ENCODE measurements at regions not wholly inside any gene's neighbourhood (a gene's known extent, or its start where the extent isn't known, plus 50 kb on each side); places are given as distances from the start of the nearest gene placed in this dataset.

DNA sequence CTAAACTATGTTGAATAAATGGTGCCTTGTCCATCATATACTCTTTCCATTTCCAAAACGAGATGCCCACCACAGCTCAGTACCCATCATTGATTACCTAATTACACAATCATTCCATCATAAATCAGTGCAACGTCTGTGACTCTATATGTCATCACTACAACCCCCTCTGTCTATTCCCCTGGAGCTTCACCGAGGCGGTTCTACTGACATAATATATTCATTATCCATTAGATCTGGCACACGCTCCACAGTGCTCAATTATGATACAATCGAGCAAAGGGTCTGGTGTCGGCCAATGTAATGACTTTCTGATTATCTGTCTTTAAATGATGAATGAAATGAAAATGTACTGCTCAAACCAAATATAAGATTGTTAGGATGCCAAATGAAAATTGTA is 1737.7 kb upstream of the WWC1 start:
- TF ChIP-seq, protein P1, sequence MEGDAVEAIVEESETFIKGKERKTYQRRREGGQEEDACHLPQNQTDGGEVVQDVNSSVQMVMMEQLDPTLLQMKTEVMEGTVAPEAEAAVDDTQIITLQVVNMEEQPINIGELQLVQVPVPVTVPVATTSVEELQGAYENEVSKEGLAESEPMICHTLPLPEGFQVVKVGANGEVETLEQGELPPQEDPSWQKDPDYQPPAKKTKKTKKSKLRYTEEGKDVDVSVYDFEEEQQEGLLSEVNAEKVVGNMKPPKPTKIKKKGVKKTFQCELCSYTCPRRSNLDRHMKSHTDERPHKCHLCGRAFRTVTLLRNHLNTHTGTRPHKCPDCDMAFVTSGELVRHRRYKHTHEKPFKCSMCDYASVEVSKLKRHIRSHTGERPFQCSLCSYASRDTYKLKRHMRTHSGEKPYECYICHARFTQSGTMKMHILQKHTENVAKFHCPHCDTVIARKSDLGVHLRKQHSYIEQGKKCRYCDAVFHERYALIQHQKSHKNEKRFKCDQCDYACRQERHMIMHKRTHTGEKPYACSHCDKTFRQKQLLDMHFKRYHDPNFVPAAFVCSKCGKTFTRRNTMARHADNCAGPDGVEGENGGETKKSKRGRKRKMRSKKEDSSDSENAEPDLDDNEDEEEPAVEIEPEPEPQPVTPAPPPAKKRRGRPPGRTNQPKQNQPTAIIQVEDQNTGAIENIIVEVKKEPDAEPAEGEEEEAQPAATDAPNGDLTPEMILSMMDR (IDR thresholded peaks at IDR 0.05; ENCODE audit: extremely low read depth, missing control alignments): no peak
- DNase-seq (ENCODE audit: low spot score): no peak

DNA sequence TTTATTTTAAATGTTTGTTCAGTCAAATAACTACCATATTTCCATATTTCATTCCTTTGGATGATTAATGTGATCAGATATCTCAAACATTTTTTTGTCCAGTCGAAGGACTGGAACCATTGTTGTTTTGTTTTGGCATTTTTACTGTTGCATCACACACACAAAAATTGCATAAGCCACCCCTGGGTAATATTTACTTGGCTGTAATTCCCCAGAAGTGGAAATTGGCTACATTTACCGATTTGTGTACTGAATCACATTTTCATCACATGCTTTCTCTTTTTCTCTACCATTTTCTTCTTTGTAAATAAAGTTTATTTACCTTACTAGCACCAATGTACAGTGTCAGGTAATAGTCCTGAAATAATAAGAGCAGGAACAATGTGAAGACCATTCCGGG is 1729.7 kb upstream of the WWC1 start:
- no peak for DNase-seq (ENCODE audit: low spot score)
- TF ChIP-seq, protein P1 (IDR thresholded peaks at IDR 0.05; ENCODE audit: extremely low read depth, missing control alignments): no peak

DNA sequence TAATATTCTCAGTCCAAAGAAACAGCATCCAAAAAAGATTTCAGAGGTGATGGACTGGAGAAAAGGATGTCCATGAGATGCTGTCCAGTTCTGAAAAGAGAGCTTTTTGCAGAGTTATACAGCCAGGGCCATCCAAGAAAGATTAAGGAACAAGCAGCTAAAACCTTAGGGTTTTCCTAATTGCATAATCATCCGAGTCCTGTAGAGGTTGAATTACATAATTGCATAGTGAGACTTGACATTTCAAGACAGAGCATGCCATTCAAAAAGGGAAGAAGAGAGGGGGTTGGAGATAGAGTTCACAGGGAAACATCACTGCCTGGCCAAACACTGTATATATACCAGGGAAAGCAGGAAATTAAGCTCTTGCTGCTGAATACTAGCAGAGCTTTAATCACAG is 1729.2 kb upstream of the WWC1 start:
- DNase-seq (ENCODE audit: low spot score): no peak
- TF ChIP-seq, protein P1 (IDR thresholded peaks at IDR 0.05; ENCODE audit: extremely low read depth, missing control alignments): no peak

DNA sequence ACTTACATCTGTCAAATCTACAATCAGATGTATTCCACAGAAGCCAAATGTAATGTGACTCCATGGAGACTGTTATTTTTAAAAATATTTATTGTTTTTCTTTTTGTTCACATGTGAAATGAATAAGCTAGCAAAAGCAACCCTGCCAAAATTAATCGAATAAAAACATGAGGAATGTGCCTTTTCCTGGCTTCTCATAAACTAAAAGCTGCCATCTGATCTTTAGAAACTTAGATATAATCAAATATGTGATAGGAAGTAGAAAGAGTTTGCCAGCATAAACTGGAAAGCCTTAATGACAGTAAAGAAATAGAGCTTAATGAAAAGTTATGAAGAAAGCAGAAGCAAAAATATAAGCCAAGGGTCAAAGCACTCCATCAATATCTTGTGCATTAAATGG is 1724.7 kb upstream of the WWC1 start:
- DNase-seq (ENCODE audit: low spot score): no peak
- TF ChIP-seq, protein P1 (IDR thresholded peaks at IDR 0.05; ENCODE audit: extremely low read depth, missing control alignments): no peak

DNA sequence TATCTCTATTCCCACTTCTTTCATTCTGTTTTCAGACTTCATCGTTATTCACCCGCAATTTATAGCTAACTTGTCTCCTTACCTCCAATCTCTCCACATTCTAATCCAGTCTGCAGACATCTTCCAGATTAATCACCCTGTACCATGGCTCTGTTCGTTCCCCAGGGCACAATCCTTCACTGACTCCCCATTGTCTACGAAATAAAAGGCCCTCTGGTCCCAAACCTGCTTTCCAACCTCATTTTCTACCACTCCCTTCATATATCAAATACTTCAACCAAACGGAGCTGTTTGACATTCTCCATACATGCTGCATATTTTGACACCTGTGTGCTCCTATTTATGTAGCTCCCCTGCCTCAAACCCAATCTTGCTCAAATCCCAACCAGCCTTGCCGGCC is 1720.6 kb upstream of the WWC1 start:
- DNase-seq (ENCODE audit: low spot score): no peak
- TF ChIP-seq, protein P1 (IDR thresholded peaks at IDR 0.05; ENCODE audit: extremely low read depth, missing control alignments): no peak

DNA sequence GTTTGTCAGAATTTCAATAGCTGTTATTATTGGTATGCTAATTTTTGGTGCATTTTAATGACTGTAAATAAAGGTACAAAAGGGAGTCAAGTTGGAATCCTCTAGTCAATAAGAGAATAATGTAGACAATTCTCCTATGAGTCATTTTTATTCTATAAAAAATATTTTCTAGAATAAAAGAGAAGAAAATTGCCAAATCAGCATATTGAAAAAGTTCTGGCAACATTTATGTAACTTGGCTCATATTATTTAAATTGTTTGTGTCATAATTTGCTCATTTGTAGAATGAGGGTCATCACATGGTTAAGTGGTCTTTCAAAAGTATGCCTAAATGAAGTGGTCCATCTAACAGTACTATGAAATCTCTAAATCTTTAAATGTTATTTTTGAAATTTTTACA is 1719.8 kb upstream of the WWC1 start:
- TF ChIP-seq, protein P1 (IDR thresholded peaks at IDR 0.05; ENCODE audit: extremely low read depth, missing control alignments): no peak

DNA sequence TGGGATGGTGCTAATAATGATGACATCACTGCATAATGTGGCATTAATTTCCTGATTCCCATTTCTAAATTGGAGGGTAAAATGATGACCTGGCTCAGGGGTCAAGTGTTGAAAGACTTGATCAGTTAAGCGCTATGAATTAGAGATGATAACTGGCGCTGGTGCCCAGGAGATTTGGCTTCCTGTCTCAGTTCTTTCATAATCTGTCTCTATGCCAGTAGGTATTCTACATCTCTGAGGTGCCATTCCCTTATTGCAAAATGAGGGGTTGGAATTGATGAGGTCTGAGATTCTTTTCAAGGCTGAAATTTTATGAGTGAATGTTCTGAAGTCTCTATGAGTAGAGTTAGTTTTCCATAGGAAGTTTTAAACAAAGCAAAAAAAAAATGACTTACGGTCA is 1715.1 kb upstream of the WWC1 start:
- TF ChIP-seq, protein P1 (IDR thresholded peaks at IDR 0.05; ENCODE audit: extremely low read depth, missing control alignments): no peak
- no peak for DNase-seq (ENCODE audit: low spot score)

More for the DNA sequence above, 1719.8 kb upstream of the WWC1 start:
- DNase-seq (ENCODE audit: low spot score): no peak
